Neural cell (in vitro differentiated cells): ENCODE measurements at regions not wholly inside any gene's neighbourhood (a gene's known extent, or its start where the extent isn't known, plus 50 kb on each side); places are given as distances from the start of the nearest gene placed in this dataset.

ENCODE experiments used
- H2AFZ ChIP-seq: fragments of 200-600, 300-800 bp; sonication (generic), shearing (Covaris generic); 2 replicates; pipeline ENCODE4 v1.6.0; 2014; ENCODE audit warnings: low read depth, mild to moderate bottlenecking, antibody characterized with exemption, low read length, moderate library complexity
- H3F3A ChIP-seq: fragments of 200-600 bp; shearing (Covaris generic); 2 replicates; pipeline ENCODE4 v1.6.1; 2016; ENCODE audit warnings: mild to moderate bottlenecking, moderate library complexity, mixed read lengths, antibody characterized with exemption, low read length; ENCODE audit not compliant: insufficient read depth, poor library complexity, severe bottlenecking
- H3K27ac ChIP-seq: fragments of 200-600, 300-800 bp; sonication (generic), shearing (Covaris generic); 2 replicates; pipeline ENCODE4 v1.5.1; 2014; ENCODE audit warnings: mild to moderate bottlenecking, low read length, moderate library complexity
- H3K27me3 ChIP-seq: fragments of 300-800, 200-600 bp; sonication (generic), shearing (Covaris generic); 2 replicates; pipeline ENCODE4 v1.6.0; 2014; ENCODE audit warnings: mild to moderate bottlenecking, low read depth, low read length, moderate library complexity; ENCODE audit not compliant: insufficient read depth
- H3K36me3 ChIP-seq: fragments of 300-800, 200-600 bp; sonication (generic), shearing (Covaris generic); 2 replicates; pipeline ENCODE4 v1.5.1; 2014; ENCODE audit warnings: mild to moderate bottlenecking, antibody characterized with exemption, low read length, moderate library complexity; ENCODE audit not compliant: insufficient read depth
- H3K4me2 ChIP-seq: fragments of 300-800, 200-600 bp; sonication (generic), shearing (Covaris generic); 2 replicates; pipeline ENCODE4 v1.6.0; 2014; ENCODE audit warnings: mild to moderate bottlenecking, low read length
- H3K4me3 ChIP-seq: fragments of 300-800, 200-600 bp; sonication (generic), shearing (Covaris generic); 2 replicates; pipeline ENCODE4 v1.5.1; 2014; ENCODE audit warnings: mild to moderate bottlenecking, low read length, moderate library complexity
- H3K79me2 ChIP-seq: fragments of 200-600 bp; shearing (Covaris generic); replicated peaks from 2 replicates; pipeline ENCODE4 v1.6.0; 2014; ENCODE audit warnings: mild to moderate bottlenecking, low read length, moderate library complexity; ENCODE audit not compliant: insufficient read depth
- H3K9ac ChIP-seq: fragments of 300-800, 200-600 bp; sonication (generic), shearing (Covaris generic); 2 replicates; pipeline ENCODE4 v1.6.1; 2016; ENCODE audit warnings: mild to moderate bottlenecking, low read length, mixed read lengths
- H3K9me2 ChIP-seq: fragments of 200-600 bp; shearing (Covaris generic); 2 replicates; pipeline ENCODE4 v1.6.1; 2016; ENCODE audit warnings: mild to moderate bottlenecking, low read length, mixed read lengths; ENCODE audit not compliant: insufficient read depth
- H3K9me3 ChIP-seq: fragments of 200-600, 300-800 bp; sonication (generic), shearing (Covaris generic); 2 replicates; pipeline ENCODE4 v1.6.1; 2016; ENCODE audit warnings: mild to moderate bottlenecking, mixed run types, low read length, moderate library complexity, mixed read lengths
- H4K20me1 ChIP-seq: fragments of 200-600 bp; shearing (Covaris generic); 2 replicates; pipeline ENCODE4 v1.6.1; 2016; ENCODE audit warnings: mild to moderate bottlenecking, mixed run types; ENCODE audit not compliant: insufficient read depth
- CTCF ChIP-seq: fragments of 450-650 bp; IDR thresholded peaks from 2 replicates; pipeline ENCODE4 v1.5.1; 2014; ENCODE audit warnings: antibody characterized with exemption, mild to moderate bottlenecking, moderate library complexity; ENCODE audit not compliant: poor library complexity, severe bottlenecking
- EP300 ChIP-seq: fragments of 450-650 bp; conservative IDR thresholded peaks from 2 replicates; pipeline ENCODE4 v1.6.1; 2014; ENCODE audit warnings: antibody characterized with exemption, mild to moderate bottlenecking, moderate library complexity; ENCODE audit not compliant: poor library complexity, severe bottlenecking
- EZH2 ChIP-seq: fragments of 200-600, 300-800 bp; shearing (Covaris generic), sonication (generic); IDR thresholded peaks from 2 replicates; pipeline ENCODE4 v1.6.1; 2014; ENCODE audit warnings: antibody characterized with exemption, low read length, borderline replicate concordance, mild to moderate bottlenecking; ENCODE audit not compliant: insufficient read depth, poor library complexity, severe bottlenecking
- MXI1 ChIP-seq: fragments of 450-650 bp; conservative IDR thresholded peaks from 2 replicates; pipeline ENCODE4 v1.6.1; 2014; ENCODE audit warnings: antibody characterized with exemption, mild to moderate bottlenecking; ENCODE audit not compliant: poor library complexity, severe bottlenecking
- POLR2AphosphoS5 ChIP-seq: IDR thresholded peaks from 2 replicates; pipeline ENCODE4 v1.6.1; 2012
- RAD21 ChIP-seq: fragments of 450-650 bp; conservative IDR thresholded peaks from 2 replicates; pipeline ENCODE4 v1.6.1; 2014; ENCODE audit warnings: antibody characterized with exemption, mild to moderate bottlenecking, moderate library complexity
- SMC3 ChIP-seq: fragments of 450-650 bp; conservative IDR thresholded peaks from 2 replicates; pipeline ENCODE4 v1.6.1; 2014; ENCODE audit warnings: antibody characterized with exemption, mild to moderate bottlenecking, moderate library complexity; ENCODE audit not compliant: poor library complexity
- TAF1 ChIP-seq: IDR thresholded peaks from 2 replicates; pipeline ENCODE4 v1.6.1; 2012; ENCODE audit warnings: low read depth
- TF ChIP-seq, protein P1 (sequence below): IDR thresholded peaks from 2 replicates; pipeline ENCODE4 v1.6.1; 2012; ENCODE audit warnings: borderline replicate concordance

DNA sequence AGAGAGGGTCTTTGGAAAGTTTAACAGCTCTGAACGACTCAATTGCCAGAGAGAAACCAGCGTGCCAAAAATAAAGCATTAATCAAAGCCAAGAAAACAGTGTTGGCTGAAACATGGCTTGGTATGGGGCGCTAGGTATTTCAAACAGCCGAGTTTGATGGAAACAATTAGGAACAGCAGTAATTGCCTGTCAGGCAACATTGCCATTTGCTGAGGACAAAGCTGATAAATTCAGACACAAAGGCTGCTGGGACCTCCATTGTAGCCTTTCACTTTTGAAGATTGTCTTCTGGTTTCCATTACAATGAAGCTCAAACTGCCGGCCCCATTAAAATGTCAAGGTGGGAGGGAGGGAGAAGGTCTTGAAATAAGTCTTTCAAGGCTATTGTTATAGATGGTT, 125.4 kb upstream of the SPDL1 start:
- H3K9me3 ChIP-seq = no peaks in the 10 kb centered on the region
- peaks cover 6% of the 10 kb centered on the region for H3K27me3 ChIP-seq
- H3K79me2 ChIP-seq = no peaks in the 10 kb centered on the region
- H3K9ac ChIP-seq = no peak overlapping the region
- H3K4me3 ChIP-seq = no peak overlapping the region
- no peak overlapping the region for H3K27ac ChIP-seq
- no peaks in the 10 kb centered on the region for H4K20me1 ChIP-seq
- no peaks in the 10 kb centered on the region for H3K36me3 ChIP-seq
- no peaks in the 10 kb centered on the region for H3K9me2 ChIP-seq
- no peak for TF ChIP-seq POLR2AphosphoS5
- no peak for TF ChIP-seq SMC3
- TF ChIP-seq, protein P1, sequence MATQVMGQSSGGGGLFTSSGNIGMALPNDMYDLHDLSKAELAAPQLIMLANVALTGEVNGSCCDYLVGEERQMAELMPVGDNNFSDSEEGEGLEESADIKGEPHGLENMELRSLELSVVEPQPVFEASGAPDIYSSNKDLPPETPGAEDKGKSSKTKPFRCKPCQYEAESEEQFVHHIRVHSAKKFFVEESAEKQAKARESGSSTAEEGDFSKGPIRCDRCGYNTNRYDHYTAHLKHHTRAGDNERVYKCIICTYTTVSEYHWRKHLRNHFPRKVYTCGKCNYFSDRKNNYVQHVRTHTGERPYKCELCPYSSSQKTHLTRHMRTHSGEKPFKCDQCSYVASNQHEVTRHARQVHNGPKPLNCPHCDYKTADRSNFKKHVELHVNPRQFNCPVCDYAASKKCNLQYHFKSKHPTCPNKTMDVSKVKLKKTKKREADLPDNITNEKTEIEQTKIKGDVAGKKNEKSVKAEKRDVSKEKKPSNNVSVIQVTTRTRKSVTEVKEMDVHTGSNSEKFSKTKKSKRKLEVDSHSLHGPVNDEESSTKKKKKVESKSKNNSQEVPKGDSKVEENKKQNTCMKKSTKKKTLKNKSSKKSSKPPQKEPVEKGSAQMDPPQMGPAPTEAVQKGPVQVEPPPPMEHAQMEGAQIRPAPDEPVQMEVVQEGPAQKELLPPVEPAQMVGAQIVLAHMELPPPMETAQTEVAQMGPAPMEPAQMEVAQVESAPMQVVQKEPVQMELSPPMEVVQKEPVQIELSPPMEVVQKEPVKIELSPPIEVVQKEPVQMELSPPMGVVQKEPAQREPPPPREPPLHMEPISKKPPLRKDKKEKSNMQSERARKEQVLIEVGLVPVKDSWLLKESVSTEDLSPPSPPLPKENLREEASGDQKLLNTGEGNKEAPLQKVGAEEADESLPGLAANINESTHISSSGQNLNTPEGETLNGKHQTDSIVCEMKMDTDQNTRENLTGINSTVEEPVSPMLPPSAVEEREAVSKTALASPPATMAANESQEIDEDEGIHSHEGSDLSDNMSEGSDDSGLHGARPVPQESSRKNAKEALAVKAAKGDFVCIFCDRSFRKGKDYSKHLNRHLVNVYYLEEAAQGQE = no peak
- no peak overlapping the region for H3K4me2 ChIP-seq
- no peaks in the 10 kb centered on the region for H3F3A ChIP-seq
- H2AFZ ChIP-seq = no peak overlapping the region

GRCh38 chr5:169450464-169450863, 133.1 kb upstream of the SPDL1 start:
- Histone ChIP-seq H4K20me1 (no peaks in the 10 kb centered on the region), H3K9me2 (no peaks in the 10 kb centered on the region), H3K27me3 (no peaks in the 10 kb centered on the region), H3K9me3 (no peaks in the 10 kb centered on the region), H3K4me2 (no peak overlapping the region), H3K79me2 (no peaks in the 10 kb centered on the region), H2AFZ (no peak overlapping the region), H3K36me3 (no peaks in the 10 kb centered on the region), H3K27ac (no peak overlapping the region), H3K9ac (no peak overlapping the region), H3K4me3 (no peak overlapping the region), H3F3A (no peaks in the 10 kb centered on the region)
- TF ChIP-seq EP300 (no peak), EZH2 (no peak), SMC3 (no peak), TAF1 (no peak), CTCF (no peak), RAD21 (no peak), MXI1 (no peak), POLR2AphosphoS5 (no peak)
- TF ChIP-seq, protein P1 = no peak
